Caco-2 (cell line): ENCODE measurements at regions not wholly inside any gene's neighbourhood (a gene's known extent, or its start where the extent isn't known, plus 50 kb on each side); places are given as distances from the start of the nearest gene placed in this dataset.

Experiments used
- BruUV-seq: library from RNA; stranded (reverse); fragments of 400-500 nt; replicated peaks from 2 replicates; lab custom pipeline; 2021; lab: Mats Ljungman, UMichigan
- CTCF ChIA-PET: fragments of 300-600 bp; sonication (Branson Sonifier 250); formaldehyde crosslinking; loops from one replicate; lab custom pipeline; 2022; ENCODE audit warnings: antibody characterized with exemption; lab: Charles Lee
- POLR2A ChIA-PET: fragments of 300-600 bp; sonication (Branson Sonifier 250); formaldehyde crosslinking; loops from one replicate; lab custom pipeline; 2022; ENCODE audit warnings: antibody characterized with exemption; lab: Charles Lee
- DNase-seq, 2 experiments: peaks; one replicate each; pipeline versions ENCODE4 v3.0.0 to v3.0.0-alpha.2; 2020 to 2022
- H3K27me3 ChIP-seq: replicated peaks from 2 replicates; pipeline ENCODE4 v1.6.0; 2011; ENCODE audit warnings: low read length; ENCODE audit not compliant: control insufficient read depth, insufficient read depth
- H3K36me3 ChIP-seq: 2 replicates; pipeline ENCODE4 v1.5.1; 2011; ENCODE audit warnings: low read length; ENCODE audit not compliant: control insufficient read depth, insufficient read depth
- H3K4me1 ChIP-seq: fragments of 250-450 bp; sonication (Bioruptor Pico); 2 replicates; pipeline ENCODE4 v1.5.1; 2020; ENCODE audit warnings: mild to moderate bottlenecking
- H3K4me3 ChIP-seq: 2 replicates; pipeline ENCODE4 v1.5.1; 2011; ENCODE audit warnings: low read depth, mild to moderate bottlenecking, control low read depth, low read length
- H3K9me3 ChIP-seq: fragments of 250-450 bp; sonication (Bioruptor Pico); 2 replicates; pipeline ENCODE4 v1.5.1; 2020; ENCODE audit warnings: mild to moderate bottlenecking, moderate library complexity
- H3K27ac Mint-ChIP-seq: one replicate; pipeline ENCODE4 v1.8.0; 2022; ENCODE audit warnings: mixed read lengths; ENCODE audit not compliant: unreplicated experiment
- H3K27me3 Mint-ChIP-seq: one replicate; pipeline ENCODE4 v1.8.0; 2022; ENCODE audit warnings: mixed read lengths; ENCODE audit not compliant: insufficient read depth, unreplicated experiment
- H3K36me3 Mint-ChIP-seq: one replicate; pipeline ENCODE4 v1.8.0; 2022; ENCODE audit warnings: mild to moderate bottlenecking, mixed read lengths; ENCODE audit not compliant: insufficient read depth, unreplicated experiment
- H3K4me1 Mint-ChIP-seq: one replicate; pipeline ENCODE4 v1.8.0; 2022; ENCODE audit warnings: low read depth, mixed read lengths; ENCODE audit not compliant: unreplicated experiment
- H3K4me3 Mint-ChIP-seq: one replicate; pipeline ENCODE4 v1.8.0; 2022; ENCODE audit warnings: mild to moderate bottlenecking, moderate library complexity, mixed read lengths; ENCODE audit not compliant: unreplicated experiment
- H3K9me3 Mint-ChIP-seq: one replicate; pipeline ENCODE4 v1.8.0; 2022; ENCODE audit warnings: mixed read lengths; ENCODE audit not compliant: unreplicated experiment
- intact Hi-C: fragments of 100-400 bp; cut with micrococcal nuclease; formaldehyde crosslinking; loops from one replicate; pipeline ENCODE4 v1.10.0; 2022; ENCODE audit not compliant: unreplicated experiment
- TF ChIP-seq, protein P1 (sequence below), 2 experiments: fragments of 200-600 bp in 1 of 2; IDR thresholded peaks; 1 replicate in 1 of 2; 2 replicates in 1 of 2; pipeline versions ENCODE4 v1.5.1 to v1.8.0; 2011 to 2022; ENCODE audit warnings: antibody characterized with exemption in 1 of 2, control low read depth in 1 of 2, inconsistent platforms in 1 of 2, low read depth in 1 of 2, low read length in 1 of 2, mild to moderate bottlenecking in 1 of 2, moderate library complexity in 1 of 2; ENCODE audit not compliant: insufficient read depth in 1 of 2, severe bottlenecking in 1 of 2, unreplicated experiment in 1 of 2

GRCh38 chr6:2488578-2488977 is 243.2 kb upstream of the GMDS start:
- H3K4me1 ChIP-seq, result peaks cover 7% of the 10 kb centered on the region; the same call in 1 of the 2 replicates
- H3K36me3 Mint-ChIP-seq, result no peaks in the 10 kb centered on the region
- TF ChIP-seq, protein P1, sequence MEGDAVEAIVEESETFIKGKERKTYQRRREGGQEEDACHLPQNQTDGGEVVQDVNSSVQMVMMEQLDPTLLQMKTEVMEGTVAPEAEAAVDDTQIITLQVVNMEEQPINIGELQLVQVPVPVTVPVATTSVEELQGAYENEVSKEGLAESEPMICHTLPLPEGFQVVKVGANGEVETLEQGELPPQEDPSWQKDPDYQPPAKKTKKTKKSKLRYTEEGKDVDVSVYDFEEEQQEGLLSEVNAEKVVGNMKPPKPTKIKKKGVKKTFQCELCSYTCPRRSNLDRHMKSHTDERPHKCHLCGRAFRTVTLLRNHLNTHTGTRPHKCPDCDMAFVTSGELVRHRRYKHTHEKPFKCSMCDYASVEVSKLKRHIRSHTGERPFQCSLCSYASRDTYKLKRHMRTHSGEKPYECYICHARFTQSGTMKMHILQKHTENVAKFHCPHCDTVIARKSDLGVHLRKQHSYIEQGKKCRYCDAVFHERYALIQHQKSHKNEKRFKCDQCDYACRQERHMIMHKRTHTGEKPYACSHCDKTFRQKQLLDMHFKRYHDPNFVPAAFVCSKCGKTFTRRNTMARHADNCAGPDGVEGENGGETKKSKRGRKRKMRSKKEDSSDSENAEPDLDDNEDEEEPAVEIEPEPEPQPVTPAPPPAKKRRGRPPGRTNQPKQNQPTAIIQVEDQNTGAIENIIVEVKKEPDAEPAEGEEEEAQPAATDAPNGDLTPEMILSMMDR (IDR thresholded peaks at IDR 0.05; ENCODE audit: insufficient read depth in 1 of 2, low read depth in 1 of 2, low read length in 1 of 2, severe bottlenecking in 1 of 2, unreplicated experiment in 1 of 2), result no peak
- no peak for DNase-seq
- H3K4me1 Mint-ChIP-seq, result peaks cover 7% of the 10 kb centered on the region
- H3K9me3 Mint-ChIP-seq, result no peaks in the 10 kb centered on the region
- no TSS peak for BruUV-seq
- POLR2A ChIA-PET, result no interaction called here
- intact Hi-C loops, result no loop called here
- CTCF ChIA-PET, result no interaction called here
- no peak overlapping the region for H3K4me3 ChIP-seq
- H3K27me3 Mint-ChIP-seq, result no peaks in the 10 kb centered on the region
- H3K27ac Mint-ChIP-seq, result no peak overlapping the region
- H3K27me3 ChIP-seq, result no peaks in the 10 kb centered on the region
- no peak overlapping the region for H3K4me3 Mint-ChIP-seq
- H3K36me3 ChIP-seq, result no peaks in the 10 kb centered on the region
- H3K9me3 ChIP-seq, result no peaks in the 10 kb centered on the region

- no TSS peak for BruUV-seq
- POLR2A ChIA-PET, result no interaction called here
- H3K4me3 Mint-ChIP-seq, result no peak overlapping the region
Observed at GRCh38 chr6:2485116-2485515, 239.7 kb upstream of the GMDS start.

GRCh38 chr6:2482773-2483172 is 237.4 kb upstream of the GMDS start:
- intact Hi-C loops, result no loop called here
- H3K27ac Mint-ChIP-seq, result no peak overlapping the region
- TF ChIP-seq, protein P1 (IDR thresholded peaks at IDR 0.05; ENCODE audit: insufficient read depth in 1 of 2, low read depth in 1 of 2, low read length in 1 of 2, severe bottlenecking in 1 of 2, unreplicated experiment in 1 of 2), result no peak
- ChIA-PET POLR2A (no interaction called here), CTCF (no interaction called here)
- no TSS peak for BruUV-seq
- H3K27me3 Mint-ChIP-seq, result no peaks in the 10 kb centered on the region
- Histone ChIP-seq H3K9me3 (no peaks in the 10 kb centered on the region; the same call in 1 of the 2 replicates), H3K36me3 (no peaks in the 10 kb centered on the region), H3K4me1 (peaks cover 10% of the 10 kb centered on the region), H3K27me3 (no peaks in the 10 kb centered on the region), H3K4me3 (no peak overlapping the region)
- H3K4me1 Mint-ChIP-seq, result peaks cover 7% of the 10 kb centered on the region
- DNase-seq, result no peak
- no peaks in the 10 kb centered on the region for H3K36me3 Mint-ChIP-seq
- peaks cover 10% of the 10 kb centered on the region for H3K9me3 Mint-ChIP-seq
- H3K4me3 Mint-ChIP-seq, result no peak overlapping the region

More at GRCh38 chr6:2485116-2485515, 239.7 kb upstream of the GMDS start:
- H3K27me3 ChIP-seq, result no peaks in the 10 kb centered on the region
- Mint-ChIP-seq H3K9me3 (peaks cover 10% of the 10 kb centered on the region), H3K36me3 (no peaks in the 10 kb centered on the region), H3K27me3 (no peaks in the 10 kb centered on the region), H3K4me1 (no peaks in the 10 kb centered on the region), H3K27ac (no peak overlapping the region)
- CTCF ChIA-PET, result no interaction called here
- TF ChIP-seq, protein P1 (IDR thresholded peaks at IDR 0.05; ENCODE audit: insufficient read depth in 1 of 2, low read depth in 1 of 2, low read length in 1 of 2, severe bottlenecking in 1 of 2, unreplicated experiment in 1 of 2), result no peak
- no peaks in the 10 kb centered on the region; the same call in 1 of the 2 replicates for H3K9me3 ChIP-seq
- no peak for DNase-seq
- H3K4me1 ChIP-seq, result no peaks in the 10 kb centered on the region
- no peak overlapping the region for H3K4me3 ChIP-seq
- no peaks in the 10 kb centered on the region for H3K36me3 ChIP-seq
- intact Hi-C loops, result no loop called here
